PFSK-1 (cell line): ENCODE measurements at regions not wholly inside any gene's neighbourhood (a gene's known extent, or its start where the extent isn't known, plus 50 kb on each side); places are given as distances from the start of the nearest gene placed in this dataset.

Experiments
- FOXP2 ChIP-seq: optimal IDR thresholded peaks from 2 replicates; pipeline ENCODE3; 2011; ENCODE audit warnings: borderline replicate concordance, control low read depth, inconsistent platforms; ENCODE audit not compliant: insufficient read depth; ENCODE audit errors: extremely low read length, extremely low read depth
- POLR2AphosphoS5 ChIP-seq: IDR thresholded peaks from 2 replicates; pipeline ENCODE4 v1.6.1; 2012; ENCODE audit warnings: low read depth, mild to moderate bottlenecking, control low read depth, low read length, moderate library complexity
- REST ChIP-seq, 2 experiments: IDR thresholded peaks; 2 replicates each; pipeline versions ENCODE4 v1.6.1 to v1.8.0; 2011 to 2012; ENCODE audit warnings: low read depth in 2 of 2, low read length in 2 of 2, control low read depth in 1 of 2, inconsistent platforms in 1 of 2, mild to moderate bottlenecking in 1 of 2, moderate library complexity in 1 of 2; ENCODE audit not compliant: insufficient read depth in 1 of 2
- SIN3A ChIP-seq: IDR thresholded peaks from 2 replicates; pipeline ENCODE4 v1.6.1; 2012; ENCODE audit warnings: mild to moderate bottlenecking, low read length, moderate library complexity, borderline replicate concordance; ENCODE audit not compliant: insufficient read depth
- TAF1 ChIP-seq: IDR thresholded peaks from 2 replicates; pipeline ENCODE4 v1.6.1; 2012; ENCODE audit warnings: low read length, control low read depth, borderline replicate concordance; ENCODE audit not compliant: insufficient read depth

- TF ChIP-seq FOXP2 (no peak), SIN3A (no peak), REST (IDR thresholded peaks at IDR 0.05; ENCODE audit: insufficient read depth in 1 of 2, low read depth in 2 of 2, low read length in 2 of 2) (no peak), TAF1 (no peak), POLR2AphosphoS5 (no peak)
Measured at GRCh38 chr2:12219761-12220160, 473.3 kb downstream of the LPIN1 start.

GRCh38 chr2:12221584-12221983 lies 475.2 kb downstream of the LPIN1 start:
- no peak for TF ChIP-seq FOXP2
- no peak for TF ChIP-seq SIN3A
- TF ChIP-seq REST (IDR thresholded peaks at IDR 0.05; ENCODE audit: insufficient read depth in 1 of 2, low read depth in 2 of 2, low read length in 2 of 2): no peak
- no peak for TF ChIP-seq TAF1
- no peak for TF ChIP-seq POLR2AphosphoS5

DNA sequence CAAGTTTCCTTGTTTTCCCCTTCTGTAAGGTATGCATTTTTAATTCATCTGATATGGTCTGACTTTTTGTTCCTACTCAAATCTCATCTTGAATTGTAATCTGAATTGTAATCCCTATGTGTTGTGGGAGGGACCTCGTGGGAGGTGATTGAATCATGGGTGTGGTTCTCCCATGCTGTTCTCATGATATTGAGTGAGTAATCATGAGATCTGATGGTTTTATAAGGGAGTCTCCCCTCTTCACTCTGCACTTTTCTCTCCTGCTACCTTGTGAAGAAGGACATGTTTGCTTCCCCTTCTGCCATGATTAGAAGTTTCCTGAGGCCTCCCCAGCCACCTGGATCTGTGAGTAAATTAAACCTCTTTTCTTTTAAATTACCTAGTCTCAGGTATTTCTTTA lies 476.1 kb downstream of the LPIN1 start:
- TF ChIP-seq REST (IDR thresholded peaks at IDR 0.05; ENCODE audit: insufficient read depth in 1 of 2, low read depth in 2 of 2, low read length in 2 of 2) (no peak), TAF1 (no peak), FOXP2 (no peak), SIN3A (no peak), POLR2AphosphoS5 (no peak)

DNA sequence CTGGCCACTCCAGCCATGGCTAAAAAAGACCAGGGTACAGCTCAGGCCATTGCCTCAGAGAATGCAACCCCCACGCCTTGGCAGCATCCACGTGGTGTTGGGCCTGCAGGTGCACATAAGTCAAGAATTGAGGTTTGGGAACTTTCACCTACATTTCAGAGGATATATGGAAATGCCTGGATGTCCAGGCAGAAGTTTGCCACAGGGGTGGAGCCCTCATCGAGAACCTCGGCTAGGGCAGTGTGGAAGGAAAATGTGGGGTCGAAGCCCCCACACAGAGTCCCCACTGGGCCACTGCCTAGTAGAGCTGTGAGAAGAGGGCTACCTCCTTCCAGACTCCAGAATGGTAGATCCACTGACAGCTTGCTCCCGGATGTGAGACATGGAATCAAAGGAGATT lies 477.3 kb downstream of the LPIN1 start:
- TF ChIP-seq SIN3A (no peak), FOXP2 (no peak), TAF1 (no peak), REST (IDR thresholded peaks at IDR 0.05; ENCODE audit: insufficient read depth in 1 of 2, low read depth in 2 of 2, low read length in 2 of 2) (no peak), POLR2AphosphoS5 (no peak)

GRCh38 chr2:12226653-12227052 lies 480.2 kb downstream of the LPIN1 start:
- no peak for TF ChIP-seq SIN3A
- no peak for TF ChIP-seq FOXP2
- TF ChIP-seq TAF1: no peak
- TF ChIP-seq POLR2AphosphoS5: no peak
- no peak for TF ChIP-seq REST (IDR thresholded peaks at IDR 0.05; ENCODE audit: insufficient read depth in 1 of 2, low read depth in 2 of 2, low read length in 2 of 2)
